ENCODE measurements at regions not wholly inside any gene's neighbourhood (a gene's known extent, or its start where the extent isn't known, plus 50 kb on each side); places are given as distances from the start of the nearest gene placed in this dataset.

GRCh38 chr2:59395119-59395518 is 1154.0 kb upstream of the FANCL start:
- Histone ChIP-seq H3K4me3 (ENCODE audit: low read depth in 1 of 2, low read length in 2 of 2) (no peak overlapping the region), H3K79me2 (ENCODE audit: insufficient read depth, low read length) (no peaks in the 10 kb centered on the region), H3K9ac (ENCODE audit: low read depth, low read length) (no peak overlapping the region), H3K9me3 (ENCODE audit: insufficient read depth, low read length, severe bottlenecking) (peaks cover 13% of the 10 kb centered on the region), H3K4me2 (ENCODE audit: insufficient read depth, low read length) (no peak overlapping the region), H2AFZ (ENCODE audit: low read depth, low read length) (no peak overlapping the region), H3K4me1 (ENCODE audit: insufficient read depth, low read length) (peaks cover 21% of the 10 kb centered on the region), H3K36me3 (ENCODE audit: insufficient read depth, low read length) (no peaks in the 10 kb centered on the region), H4K20me1 (ENCODE audit: insufficient read depth, low read length) (no peaks in the 10 kb centered on the region), H3K27ac (ENCODE audit: low read length) (no peak overlapping the region), H3K27me3 (ENCODE audit: insufficient read depth, low read length, poor library complexity) (no peaks in the 10 kb centered on the region)
- ATAC-seq (ENCODE audit: insufficient read depth, low read depth) (no peak), DNase-seq (no peak)
- TF ChIP-seq EZH2 (IDR thresholded peaks at IDR 0.05; ENCODE audit: borderline replicate concordance, low read depth, low read length, severe bottlenecking), result no peak
- TF ChIP-seq, protein P1, sequence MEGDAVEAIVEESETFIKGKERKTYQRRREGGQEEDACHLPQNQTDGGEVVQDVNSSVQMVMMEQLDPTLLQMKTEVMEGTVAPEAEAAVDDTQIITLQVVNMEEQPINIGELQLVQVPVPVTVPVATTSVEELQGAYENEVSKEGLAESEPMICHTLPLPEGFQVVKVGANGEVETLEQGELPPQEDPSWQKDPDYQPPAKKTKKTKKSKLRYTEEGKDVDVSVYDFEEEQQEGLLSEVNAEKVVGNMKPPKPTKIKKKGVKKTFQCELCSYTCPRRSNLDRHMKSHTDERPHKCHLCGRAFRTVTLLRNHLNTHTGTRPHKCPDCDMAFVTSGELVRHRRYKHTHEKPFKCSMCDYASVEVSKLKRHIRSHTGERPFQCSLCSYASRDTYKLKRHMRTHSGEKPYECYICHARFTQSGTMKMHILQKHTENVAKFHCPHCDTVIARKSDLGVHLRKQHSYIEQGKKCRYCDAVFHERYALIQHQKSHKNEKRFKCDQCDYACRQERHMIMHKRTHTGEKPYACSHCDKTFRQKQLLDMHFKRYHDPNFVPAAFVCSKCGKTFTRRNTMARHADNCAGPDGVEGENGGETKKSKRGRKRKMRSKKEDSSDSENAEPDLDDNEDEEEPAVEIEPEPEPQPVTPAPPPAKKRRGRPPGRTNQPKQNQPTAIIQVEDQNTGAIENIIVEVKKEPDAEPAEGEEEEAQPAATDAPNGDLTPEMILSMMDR (IDR thresholded peaks at IDR 0.05; ENCODE audit: borderline replicate concordance, extremely low read depth, low read length, poor library complexity, severe bottlenecking), result no peak

DNA sequence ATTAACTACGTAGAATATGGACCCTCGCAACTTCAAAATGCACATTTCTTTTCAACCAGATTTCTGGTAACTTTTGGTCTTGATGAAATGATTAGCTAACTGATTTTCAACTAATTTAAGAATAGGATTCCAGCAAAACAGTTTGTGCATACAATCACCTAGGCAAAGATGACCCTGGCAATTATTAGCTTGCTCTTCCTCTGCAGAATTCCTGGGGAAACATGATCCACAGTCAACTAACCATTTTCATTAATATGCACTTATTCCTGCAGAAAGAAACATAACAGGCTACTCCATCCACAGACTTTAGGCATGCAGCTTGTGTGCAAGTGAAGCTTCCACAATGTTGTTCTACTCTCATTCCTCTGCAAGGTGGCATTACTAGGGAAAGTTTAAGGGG is 1150.8 kb upstream of the FANCL start:
- no peak overlapping the region for H3K4me2 ChIP-seq (ENCODE audit: insufficient read depth, low read length)
- DNase-seq (no peak), ATAC-seq (ENCODE audit: insufficient read depth, low read depth) (no peak)
- H3K27me3 ChIP-seq (ENCODE audit: insufficient read depth, low read length, poor library complexity), result no peaks in the 10 kb centered on the region
- H2AFZ ChIP-seq (ENCODE audit: low read depth, low read length), result no peak overlapping the region
- H3K79me2 ChIP-seq (ENCODE audit: insufficient read depth, low read length), result no peaks in the 10 kb centered on the region
- H3K4me3 ChIP-seq (ENCODE audit: low read depth in 1 of 2, low read length in 2 of 2), result no peak overlapping the region
- TF ChIP-seq, protein P1 (IDR thresholded peaks at IDR 0.05; ENCODE audit: borderline replicate concordance, extremely low read depth, low read length, poor library complexity, severe bottlenecking), result no peak
- no peak for TF ChIP-seq EZH2 (IDR thresholded peaks at IDR 0.05; ENCODE audit: borderline replicate concordance, low read depth, low read length, severe bottlenecking)
- H4K20me1 ChIP-seq (ENCODE audit: insufficient read depth, low read length), result no peaks in the 10 kb centered on the region
- no peaks in the 10 kb centered on the region for H3K36me3 ChIP-seq (ENCODE audit: insufficient read depth, low read length)
- H3K4me1 ChIP-seq (ENCODE audit: insufficient read depth, low read length), result no peaks in the 10 kb centered on the region
- H3K9me3 ChIP-seq (ENCODE audit: insufficient read depth, low read length, severe bottlenecking), result peaks cover 13% of the 10 kb centered on the region
- no peak overlapping the region for H3K9ac ChIP-seq (ENCODE audit: low read depth, low read length)
- no peak overlapping the region for H3K27ac ChIP-seq (ENCODE audit: low read length)

DNA sequence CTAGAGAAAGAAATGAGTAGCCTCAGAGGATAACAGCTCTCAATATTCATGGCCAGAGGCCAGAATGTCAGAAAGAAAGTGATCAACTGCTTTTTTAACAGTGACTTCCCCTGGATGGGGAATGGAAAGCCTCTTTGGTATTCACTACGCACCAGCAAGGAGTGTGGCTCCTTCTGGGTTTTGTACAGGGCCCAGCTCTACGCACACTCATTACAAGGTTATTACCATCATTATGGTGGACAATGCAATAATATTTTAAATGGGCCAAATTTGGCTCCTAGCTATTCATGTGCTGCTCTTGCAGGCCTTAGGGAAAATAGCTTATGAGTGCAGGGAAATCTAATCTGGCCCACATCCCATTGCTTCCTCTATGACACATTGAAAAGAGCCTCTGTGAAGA is 1149.5 kb upstream of the FANCL start:
- DNase-seq (no peak), ATAC-seq (ENCODE audit: insufficient read depth, low read depth) (no peak)
- H4K20me1 ChIP-seq (ENCODE audit: insufficient read depth, low read length), result no peaks in the 10 kb centered on the region
- H3K27me3 ChIP-seq (ENCODE audit: insufficient read depth, low read length, poor library complexity), result no peaks in the 10 kb centered on the region
- H3K9me3 ChIP-seq (ENCODE audit: insufficient read depth, low read length, severe bottlenecking), result peaks cover 13% of the 10 kb centered on the region
- H3K4me1 ChIP-seq (ENCODE audit: insufficient read depth, low read length), result no peaks in the 10 kb centered on the region
- no peak for TF ChIP-seq EZH2 (IDR thresholded peaks at IDR 0.05; ENCODE audit: borderline replicate concordance, low read depth, low read length, severe bottlenecking)
- TF ChIP-seq, protein P1 (IDR thresholded peaks at IDR 0.05; ENCODE audit: borderline replicate concordance, extremely low read depth, low read length, poor library complexity, severe bottlenecking), result no peak
- H3K27ac ChIP-seq (ENCODE audit: low read length), result no peak overlapping the region
- H3K4me2 ChIP-seq (ENCODE audit: insufficient read depth, low read length), result no peak overlapping the region
- H2AFZ ChIP-seq (ENCODE audit: low read depth, low read length), result no peak overlapping the region
- no peak overlapping the region for H3K4me3 ChIP-seq (ENCODE audit: low read depth in 1 of 2, low read length in 2 of 2)
- no peak overlapping the region for H3K9ac ChIP-seq (ENCODE audit: low read depth, low read length)
- H3K79me2 ChIP-seq (ENCODE audit: insufficient read depth, low read length), result no peaks in the 10 kb centered on the region
- H3K36me3 ChIP-seq (ENCODE audit: insufficient read depth, low read length), result no peaks in the 10 kb centered on the region

DNA sequence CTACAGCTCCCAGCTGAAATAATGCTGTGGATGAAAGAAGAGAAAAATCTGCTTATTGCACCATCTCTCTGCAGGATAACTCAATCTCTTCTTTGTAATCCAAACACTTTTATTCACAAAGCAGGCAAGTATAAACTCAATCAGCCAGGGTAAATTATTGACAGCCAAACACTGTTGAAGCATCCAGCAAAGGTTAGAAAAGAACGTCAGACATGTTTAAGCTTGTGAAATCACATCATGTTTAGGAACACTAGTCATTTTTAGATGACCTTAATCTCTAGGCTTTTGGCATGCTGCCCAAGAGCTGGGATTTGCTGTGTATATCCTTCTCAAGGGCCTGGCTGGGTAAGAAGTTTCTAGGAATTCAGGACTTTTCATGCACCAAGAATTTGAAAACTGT is 1148.1 kb upstream of the FANCL start:
- H4K20me1 ChIP-seq (ENCODE audit: insufficient read depth, low read length), result no peaks in the 10 kb centered on the region
- no peak for DNase-seq
- ATAC-seq (ENCODE audit: insufficient read depth, low read depth), result no peak
- no peaks in the 10 kb centered on the region for H3K27me3 ChIP-seq (ENCODE audit: insufficient read depth, low read length, poor library complexity)
- H3K36me3 ChIP-seq (ENCODE audit: insufficient read depth, low read length), result no peaks in the 10 kb centered on the region
- no peaks in the 10 kb centered on the region for H3K79me2 ChIP-seq (ENCODE audit: insufficient read depth, low read length)
- TF ChIP-seq EZH2 (IDR thresholded peaks at IDR 0.05; ENCODE audit: borderline replicate concordance, low read depth, low read length, severe bottlenecking), result no peak
- TF ChIP-seq, protein P1 (IDR thresholded peaks at IDR 0.05; ENCODE audit: borderline replicate concordance, extremely low read depth, low read length, poor library complexity, severe bottlenecking), result no peak
- peaks cover 13% of the 10 kb centered on the region for H3K9me3 ChIP-seq (ENCODE audit: insufficient read depth, low read length, severe bottlenecking)
- no peak overlapping the region for H3K9ac ChIP-seq (ENCODE audit: low read depth, low read length)
- H3K4me2 ChIP-seq (ENCODE audit: insufficient read depth, low read length), result no peak overlapping the region
- no peak overlapping the region for H3K4me3 ChIP-seq (ENCODE audit: low read depth in 1 of 2, low read length in 2 of 2)
- no peak overlapping the region for H3K27ac ChIP-seq (ENCODE audit: low read length)
- H3K4me1 ChIP-seq (ENCODE audit: insufficient read depth, low read length), result no peaks in the 10 kb centered on the region
- 0 out of 2 replicates have a peak overlapping the region, but pooled peaks have one; percentile 21 for H2AFZ ChIP-seq (ENCODE audit: low read depth, low read length)
